Ovary (tissue), 7 donors: ENCODE measurements at regions not wholly inside any gene's neighbourhood (a gene's known extent, or its start where the extent isn't known, plus 50 kb on each side); places are given as distances from the start of the nearest gene placed in this dataset.

ENCODE experiments used
- DNase-seq, 5 donors: peaks; one replicate each; pipeline ENCODE4 v3.0.0-alpha.2; 2019 to 2020
- H3K27ac ChIP-seq, 2 donors: fragments of 200-600 bp; one replicate each; pipeline versions ENCODE4 v1.5.1 to v1.8.0; 2019 to 2022
- H3K27me3 ChIP-seq: fragments of 200-600 bp; one replicate; pipeline ENCODE4 v1.8.0; 2022
- H3K36me3 ChIP-seq: fragments of 200-600 bp; sonication (generic); one replicate; pipeline ENCODE4 v1.5.1; 2019
- H3K4me1 ChIP-seq: one replicate; pipeline ENCODE4 v1.8.1; 2013; ENCODE audit warnings: mild to moderate bottlenecking, moderate library complexity; ENCODE audit not compliant: insufficient read depth
- H3K4me3 ChIP-seq: fragments of 200-600 bp; sonication (generic); one replicate; pipeline ENCODE4 v1.5.1; 2017
- H3K9me3 ChIP-seq, 2 donors: fragments of 200-600 bp in 1 of 2; sonication (generic) in 1 of 2; one replicate each; pipeline versions ENCODE4 v1.5.1 to v1.8.1; 2013 to 2019; ENCODE audit warnings: mild to moderate bottlenecking in 1 of 2, moderate library complexity in 1 of 2
- CTCF ChIP-seq, 3 donors: fragments of 450-650 bp in 2 of 3; fragments of 200-600 bp in 1 of 3; IDR thresholded peaks; one replicate each; pipeline versions ENCODE4 v1.5.1 to v1.8.0; 2016 to 2022; ENCODE audit warnings: antibody characterized with exemption in 3 of 3, mild to moderate bottlenecking in 1 of 3
- EP300 ChIP-seq: sonication (generic); formaldehyde crosslinking; IDR thresholded peaks from one replicate; pipeline ENCODE4 v1.6.1; 2017; ENCODE audit warnings: antibody characterized with exemption
- POLR2A ChIP-seq: fragments of 450-650 bp; IDR thresholded peaks from one replicate; pipeline ENCODE4 v1.6.1; 2017; ENCODE audit warnings: antibody characterized with exemption, mild to moderate bottlenecking, moderate library complexity
- WGBS, 3 donors: extraction: QIAGEN DNeasy Blood & Tissue Kit in 1 of 3; methylation state at CpG; one replicate each; pipeline versions ENCODE4 v1.1.5 to v1.1.7; 2013 to 2017; 5-methylcytosine and 5-hydroxymethylcytosine counted together
- intact Hi-C, 4 donors: fragments of 100-400 bp; cut with DNase I; formaldehyde crosslinking; loops; one replicate each; pipeline versions ENCODE4 v1.11.0 to v1.15.1; 2022 to 2023
- donor health status: DM: no; HTN: no; CAD: no; lungs with moderate emphysema.
- donor health status: DM: no; HTN: no; CAD: no.
- donor health status: Bipolar disorder and iron deficiency.
- donor health status: DM: no; HTN: no; CAD: no.
- donor health status: DM: yes; HTN: yes; CAD: no.

- H3K36me3 ChIP-seq: no peaks in the 10 kb centered on the region
- no peak overlapping the region for H3K4me3 ChIP-seq
- DNase-seq: no peak
- intact Hi-C loops: no loop called here
- no peaks in the 10 kb centered on the region for H3K27me3 ChIP-seq
- H3K27ac ChIP-seq: no peak overlapping the region
- TF ChIP-seq EP300: no peak
- TF ChIP-seq POLR2A: no peak
- TF ChIP-seq CTCF (IDR thresholded peaks at IDR 0.05): no peak
- 56% methylated on average over 8 of the region's 8 CpGs for WGBS, 3 donors
- no peaks in the 10 kb centered on the region for H3K9me3 ChIP-seq
- no peaks in the 10 kb centered on the region for H3K4me1 ChIP-seq
Measured at GRCh38 chr4:54913751-54914526, 211.5 kb downstream of the KDR start.

GRCh38 chr4:54912155-54912554, 213.2 kb downstream of the KDR start:
- Histone ChIP-seq H3K4me3 (no peak overlapping the region), H3K4me1 (no peaks in the 10 kb centered on the region), H3K27ac (no peak overlapping the region), H3K9me3 (no peaks in the 10 kb centered on the region), H3K36me3 (no peaks in the 10 kb centered on the region), H3K27me3 (no peaks in the 10 kb centered on the region)
- TF ChIP-seq CTCF (IDR thresholded peaks at IDR 0.05) (no peak), EP300 (no peak), POLR2A (no peak)
- no peak for DNase-seq
- intact Hi-C loops: no loop called here
- WGBS, 3 donors: 85 to 86% (median 85%) methylated on average over 3 of the region's 3 CpGs

- 89 to 91% (median 89%) methylated on average over 2 of the region's 2 CpGs for WGBS, 3 donors
- no peaks in the 10 kb centered on the region for H3K36me3 ChIP-seq
- no peaks in the 10 kb centered on the region for H3K9me3 ChIP-seq
- no peak overlapping the region for H3K27ac ChIP-seq
- no peak overlapping the region for H3K4me3 ChIP-seq
- no peaks in the 10 kb centered on the region for H3K27me3 ChIP-seq
- H3K4me1 ChIP-seq: no peaks in the 10 kb centered on the region
- TF ChIP-seq CTCF (IDR thresholded peaks at IDR 0.05): no peak
- no peak for TF ChIP-seq POLR2A
- no peak for TF ChIP-seq EP300
- DNase-seq: no peak
- intact Hi-C loops: no loop called here
Measured at GRCh38 chr4:54909961-54910360, 215.4 kb downstream of the KDR start.

- no peaks in the 10 kb centered on the region for H3K4me1 ChIP-seq
- DNase-seq: no peak
- no peaks in the 10 kb centered on the region for H3K36me3 ChIP-seq
- intact Hi-C loops: no loop called here
- no peak overlapping the region for H3K4me3 ChIP-seq
- TF ChIP-seq CTCF (IDR thresholded peaks at IDR 0.05): no peak
- TF ChIP-seq POLR2A: no peak
- TF ChIP-seq EP300: no peak
- no peaks in the 10 kb centered on the region for H3K27me3 ChIP-seq
- H3K9me3 ChIP-seq: no peaks in the 10 kb centered on the region
- H3K27ac ChIP-seq: no peak overlapping the region
- WGBS, 3 donors: 78 to 83% (median 82%) methylated on average over 3 of the region's 3 CpGs
Measured at GRCh38 chr4:54908763-54909162, 216.6 kb downstream of the KDR start.
